H1 (cell line): ENCODE measurements at regions not wholly inside any gene's neighbourhood (a gene's known extent, or its start where the extent isn't known, plus 50 kb on each side); places are given as distances from the start of the nearest gene placed in this dataset.

Source experiments
- CTCF ChIA-PET: fragments of 300-600 bp; sonication (Branson Sonifier 250); formaldehyde crosslinking; loops from one replicate; lab custom pipeline; 2021; ENCODE audit not compliant: partially characterized antibody; lab: Charles Lee
- POLR2A ChIA-PET: fragments of 300-600 bp; sonication (Branson Sonifier 250); formaldehyde crosslinking; loops from one replicate; lab custom pipeline; 2021; ENCODE audit warnings: inconsistent platforms; ENCODE audit not compliant: partially characterized antibody; lab: Charles Lee
- DNase-seq, 2 experiments: peaks; one replicate each; pipeline versions ENCODE4 v3.0.0 to v3.0.0-alpha.2; 2010 to 2022; ENCODE audit warnings: low spot score in 2 of 2, low read depth in 1 of 2, mixed read lengths in 1 of 2
- FAIRE-seq: peaks from 2 replicates; lab custom pipeline; 2011; peaks lifted over from hg19 to GRCh38; lab: Jason Lieb, UNC
- H2AFZ ChIP-seq: 2 replicates; pipeline ENCODE4 v1.8.1; 2012; ENCODE audit warnings: low read length, inconsistent platforms
- H2AK5ac ChIP-seq: 2 replicates; pipeline ENCODE4 v1.6.1; 2013; ENCODE audit warnings: low read depth, low read length
- H2BK120ac ChIP-seq: replicated peaks from 2 replicates; pipeline ENCODE3; 2013; ENCODE audit warnings: low read depth, low read length, inconsistent platforms
- H2BK12ac ChIP-seq: 2 replicates; pipeline ENCODE4 v1.6.1; 2013; ENCODE audit warnings: low read depth, low read length
- H2BK15ac ChIP-seq: 2 replicates; pipeline ENCODE4 v1.6.1; 2013; ENCODE audit warnings: low read length
- H2BK20ac ChIP-seq: 2 replicates; pipeline ENCODE4 v1.6.1; 2013; ENCODE audit warnings: low read length
- H2BK5ac ChIP-seq: 2 replicates; pipeline ENCODE4 v1.6.1; 2013; ENCODE audit warnings: low read depth, low read length
- H3K14ac ChIP-seq: 2 replicates; pipeline ENCODE4 v1.6.1; 2013; ENCODE audit warnings: inconsistent platforms; ENCODE audit not compliant: insufficient read length
- H3K18ac ChIP-seq: 2 replicates; pipeline ENCODE4 v1.6.1; 2013; ENCODE audit warnings: low read length; ENCODE audit errors: extremely low read depth
- H3K23ac ChIP-seq: 2 replicates; pipeline ENCODE4 v1.6.1; 2013; ENCODE audit warnings: inconsistent platforms; ENCODE audit not compliant: insufficient read length
- H3K23me2 ChIP-seq: 2 replicates; pipeline ENCODE4 v1.6.1; 2013; ENCODE audit warnings: low read depth, low read length
- H3K27ac ChIP-seq: 2 replicates; pipeline ENCODE4 v1.6.1; 2011; ENCODE audit warnings: low read depth, low read length, inconsistent platforms
- H3K27me3 ChIP-seq, 4 experiments: replicated peaks in 1 of 4; 1 replicate in 1 of 4; 2 replicates in 3 of 4; pipeline versions ENCODE4 v1.6.1 to v1.8.1; 2011 to 2013; ENCODE audit warnings: low read length in 3 of 4, mild to moderate bottlenecking in 3 of 4, inconsistent platforms in 2 of 4, mixed read lengths in 2 of 4, moderate library complexity in 1 of 4; ENCODE audit not compliant: control insufficient read depth in 3 of 4, insufficient read depth in 3 of 4; ENCODE audit errors: extremely low read depth in 1 of 4
- H3K36me3 ChIP-seq, 4 experiments: 2 replicates each; pipeline versions ENCODE4 v1.6.1 to v1.8.1; 2011 to 2013; ENCODE audit warnings: mild to moderate bottlenecking in 4 of 4, low read length in 3 of 4, moderate library complexity in 2 of 4, control low read depth in 1 of 4, inconsistent platforms in 1 of 4; ENCODE audit not compliant: insufficient read depth in 4 of 4, control insufficient read depth in 2 of 4
- H3K4ac ChIP-seq: replicated peaks from 2 replicates; pipeline ENCODE3; 2013; ENCODE audit warnings: low read length, low read depth, mixed read lengths, inconsistent platforms; ENCODE audit not compliant: insufficient read length
- H3K4me1 ChIP-seq, 4 experiments: replicated peaks in 1 of 4; 1 replicate in 1 of 4; 2 replicates in 3 of 4; pipeline versions ENCODE4 v1.6.1 to v1.8.1; 2011 to 2013; ENCODE audit warnings: low read length in 3 of 4, inconsistent platforms in 2 of 4, mixed read lengths in 1 of 4; ENCODE audit not compliant: insufficient read depth in 4 of 4, control insufficient read depth in 3 of 4
- H3K4me2 ChIP-seq, 2 experiments: 2 replicates each; pipeline versions ENCODE4 v1.6.1 to v1.8.1; 2011 to 2013; ENCODE audit warnings: low read depth in 2 of 2, low read length in 2 of 2, control low read depth in 1 of 2, inconsistent platforms in 1 of 2, mild to moderate bottlenecking in 1 of 2; ENCODE audit not compliant: insufficient read depth in 1 of 2
- H3K4me3 ChIP-seq, 4 experiments: fragments of 200-600, 300-600 bp in 1 of 4; sonication (generic), shearing (Covaris generic), sonication (Bioruptor Twin) in 1 of 4; 2 replicates each; pipeline versions ENCODE4 v1.5.1 to v1.8.1; 2011 to 2016; ENCODE audit warnings: low read length in 4 of 4, low read depth in 3 of 4, control low read depth in 2 of 4, inconsistent platforms in 2 of 4, mild to moderate bottlenecking in 2 of 4, mixed read lengths in 1 of 4, moderate library complexity in 1 of 4; ENCODE audit not compliant: insufficient read depth in 2 of 4; ENCODE audit errors: extremely low read depth in 1 of 4
- H3K56ac ChIP-seq: replicated peaks from 2 replicates; pipeline ENCODE3; 2013; ENCODE audit warnings: low read depth, mild to moderate bottlenecking, mixed read lengths, low read length, inconsistent platforms; ENCODE audit not compliant: insufficient read length
- H3K79me1 ChIP-seq: 2 replicates; pipeline ENCODE4 v1.6.1; 2013; ENCODE audit warnings: low read depth, low read length, control low read depth
- H3K79me2 ChIP-seq, 2 experiments: 2 replicates each; pipeline versions ENCODE4 v1.6.1 to v1.8.1; 2012 to 2013; ENCODE audit warnings: low read length in 2 of 2, mild to moderate bottlenecking in 2 of 2, inconsistent platforms in 1 of 2; ENCODE audit not compliant: insufficient read depth in 2 of 2, control insufficient read depth in 1 of 2
- H3K9ac ChIP-seq, 4 experiments: replicated peaks in 1 of 4; 1 replicate in 1 of 4; 2 replicates in 3 of 4; pipeline versions ENCODE4 v1.6.1 to v1.8.1; 2011 to 2013; ENCODE audit warnings: low read depth in 3 of 4, low read length in 3 of 4, control low read depth in 2 of 4, mild to moderate bottlenecking in 2 of 4, moderate library complexity in 2 of 4, inconsistent platforms in 1 of 4; ENCODE audit errors: extremely low read depth in 1 of 4
- H3K9me3 ChIP-seq, 2 experiments: 2 replicates each; pipeline versions ENCODE4 v1.6.1 to v1.8.1; 2012 to 2013; ENCODE audit warnings: mild to moderate bottlenecking in 2 of 2, moderate library complexity in 2 of 2, control low read depth in 1 of 2, inconsistent platforms in 1 of 2, low read depth in 1 of 2, low read length in 1 of 2, mixed read lengths in 1 of 2; ENCODE audit not compliant: insufficient read depth in 2 of 2
- H4K20me1 ChIP-seq, 2 experiments: replicated peaks in 1 of 2; 2 replicates each; pipeline versions ENCODE3 to v1.8.1; 2011 to 2013; ENCODE audit warnings: inconsistent platforms in 2 of 2, low read length in 2 of 2, mild to moderate bottlenecking in 1 of 2; ENCODE audit not compliant: insufficient read depth in 2 of 2, control insufficient read depth in 1 of 2
- H4K5ac ChIP-seq: 2 replicates; pipeline ENCODE4 v1.6.1; 2013; ENCODE audit warnings: low read length, low read depth, mixed read lengths, inconsistent platforms; ENCODE audit not compliant: insufficient read length
- H4K8ac ChIP-seq: 2 replicates; pipeline ENCODE4 v1.8.0; 2013; ENCODE audit warnings: mild to moderate bottlenecking, moderate library complexity, low read length, inconsistent platforms; ENCODE audit not compliant: insufficient read depth; ENCODE audit errors: extremely low read depth
- H4K91ac ChIP-seq: replicated peaks from 2 replicates; pipeline ENCODE3; 2013; ENCODE audit warnings: low read length, mixed read lengths, inconsistent platforms; ENCODE audit not compliant: insufficient read length
- CREB1 ChIP-seq: IDR thresholded peaks from 2 replicates; pipeline ENCODE4 v1.6.1; 2012; ENCODE audit warnings: inconsistent platforms
- GABPA ChIP-seq: IDR thresholded peaks from 2 replicates; pipeline ENCODE4 v1.6.1; 2011; ENCODE audit warnings: mild to moderate bottlenecking, low read length, moderate library complexity, borderline replicate concordance; ENCODE audit not compliant: insufficient read depth
- WGBS, 2 experiments: shearing (Covaris generic) in 1 of 2; methylation state at CpG; one replicate each; pipeline versions ENCODE4 v1.1.6 to v1.1.7; 2013 to 2015; ENCODE audit warnings: low lambda C conversion rate in 2 of 2, mixed read lengths in 2 of 2, inconsistent platforms in 1 of 2, low coverage in 1 of 2, missing lambda C conversion rate in 1 of 2; ENCODE audit not compliant: insufficient replicate concordance in 2 of 2, insufficient coverage in 1 of 2, insufficient read length in 1 of 2; ENCODE audit errors: extremely low coverage in 1 of 2, missing lambda C conversion rate in 1 of 2; 5-methylcytosine and 5-hydroxymethylcytosine counted together

GRCh38 chr6:8900056-8900455, 464.7 kb upstream of the SLC35B3 start:
- H3K14ac ChIP-seq, result no peak overlapping the region
- no peak overlapping the region for H4K91ac ChIP-seq
- no peak overlapping the region for H2AK5ac ChIP-seq
- no peaks in the 10 kb centered on the region for H3K4me1 ChIP-seq
- ChIA-PET POLR2A (no interaction called here), CTCF (interaction anchor here (0.7 to 2.3 kb wide), 4 partner anchors 10 to 400 kb away, joined by 3 to 6 read pairs (median 4); no protein-coding TSS in a partner anchor)
- H3K4me3 ChIP-seq, result no peak overlapping the region
- H4K20me1 ChIP-seq, result no peaks in the 10 kb centered on the region
- H3K4ac ChIP-seq, result no peak overlapping the region
- H2BK12ac ChIP-seq, result no peak overlapping the region
- no peak overlapping the region for H2BK20ac ChIP-seq
- H3K23me2 ChIP-seq, result no peaks in the 10 kb centered on the region
- no peaks in the 10 kb centered on the region for H3K36me3 ChIP-seq
- DNase-seq (no peak), FAIRE-seq (no peak)
- H3K23ac ChIP-seq, result no peak overlapping the region
- H3K27me3 ChIP-seq, result no peaks in the 10 kb centered on the region
- no peak overlapping the region for H4K5ac ChIP-seq
- no peaks in the 10 kb centered on the region for H3K9me3 ChIP-seq
- H3K9ac ChIP-seq, result no peak overlapping the region
- no peak overlapping the region for H2BK15ac ChIP-seq
- H3K4me2 ChIP-seq, result no peak overlapping the region
- TF ChIP-seq GABPA, result no peak
- TF ChIP-seq CREB1, result no peak
- no peaks in the 10 kb centered on the region for H3K79me2 ChIP-seq
- 95% methylated on average over 3 of the region's 3 CpGs; no CpG with 5 or more reads in 1 of the 2 experiments for WGBS, 2 experiments
- H4K8ac ChIP-seq, result no peak overlapping the region
- H2BK120ac ChIP-seq, result no peak overlapping the region
- H3K18ac ChIP-seq, result no peak overlapping the region
- H3K79me1 ChIP-seq, result no peaks in the 10 kb centered on the region
- H3K27ac ChIP-seq, result no peak overlapping the region
- no peak overlapping the region for H2BK5ac ChIP-seq
- H3K56ac ChIP-seq, result no peak overlapping the region
- H2AFZ ChIP-seq, result no peak overlapping the region
